SU-DHL-6 (cell line): ENCODE measurements at regions not wholly inside any gene's neighbourhood (a gene's known extent, or its start where the extent isn't known, plus 50 kb on each side); places are given as distances from the start of the nearest gene placed in this dataset.

Experiments used
- H2AFZ ChIP-seq: fragments of 200-600 bp; sonication (generic); 2 replicates; pipeline ENCODE4 v1.6.1; 2014; ENCODE audit warnings: low read depth, mild to moderate bottlenecking, moderate library complexity, mixed read lengths, antibody characterized with exemption, low read length; ENCODE audit not compliant: severe bottlenecking
- H3F3A ChIP-seq: fragments of 200-600 bp; shearing (Covaris generic); 2 replicates; pipeline ENCODE4 v1.6.0; 2016; ENCODE audit warnings: antibody characterized with exemption, mild to moderate bottlenecking; ENCODE audit not compliant: insufficient read depth
- H3K27ac ChIP-seq: fragments of 200-600 bp; sonication (generic); 2 replicates; pipeline ENCODE4 v1.5.1; 2016; ENCODE audit warnings: low read depth, mild to moderate bottlenecking, low read length, moderate library complexity, mixed read lengths
- H3K27me3 ChIP-seq: fragments of 200-600 bp; sonication (generic), shearing (Covaris generic); 2 replicates; pipeline ENCODE4 v1.6.0; 2014; ENCODE audit warnings: mild to moderate bottlenecking, low read length
- H3K36me3 ChIP-seq: fragments of 200-600 bp; sonication (generic); 2 replicates; pipeline ENCODE4 v1.6.1; 2014; ENCODE audit warnings: mild to moderate bottlenecking, low read length, mixed read lengths
- H3K4me2 ChIP-seq: fragments of 300-600, 200-600 bp; shearing (Covaris generic), sonication (generic); 2 replicates; pipeline ENCODE4 v1.6.0; 2014; ENCODE audit warnings: low read length, low read depth, mild to moderate bottlenecking; ENCODE audit not compliant: poor library complexity, severe bottlenecking
- H3K4me3 ChIP-seq: fragments of 200-600 bp; sonication (generic); 2 replicates; pipeline ENCODE4 v1.5.1; 2014; ENCODE audit warnings: antibody characterized with exemption, low read length, mild to moderate bottlenecking, mixed read lengths; ENCODE audit not compliant: insufficient read depth, poor library complexity, severe bottlenecking
- H3K79me2 ChIP-seq: fragments of 200-600 bp; sonication (generic); 2 replicates; pipeline ENCODE4 v1.6.1; 2014; ENCODE audit warnings: mild to moderate bottlenecking, low read length, moderate library complexity; ENCODE audit not compliant: insufficient read depth
- H3K9ac ChIP-seq: fragments of 200-600 bp; sonication (generic); 2 replicates; pipeline ENCODE4 v1.7.0; 2014; ENCODE audit warnings: mild to moderate bottlenecking, low read length
- H3K9me2 ChIP-seq: fragments of 200-600 bp; sonication (generic); replicated peaks from 2 replicates; pipeline ENCODE4 v1.6.1; 2014; ENCODE audit warnings: low read length; ENCODE audit not compliant: insufficient read depth
- H3K9me3 ChIP-seq: fragments of 200-600 bp; sonication (generic); 2 replicates; pipeline ENCODE4 v1.6.1; 2014; ENCODE audit warnings: low read length, mixed read lengths; ENCODE audit not compliant: insufficient read depth
- H4K20me1 ChIP-seq: fragments of 200-600 bp; sonication (generic); 2 replicates; pipeline ENCODE4 v1.6.1; 2014; ENCODE audit warnings: low read depth, mild to moderate bottlenecking, antibody characterized with exemption, low read length, moderate library complexity, mixed read lengths
- EZH2phosphoT487 ChIP-seq: fragments of 200-600 bp; sonication (generic), shearing (Covaris generic); conservative IDR thresholded peaks from 2 replicates; pipeline ENCODE4 v1.6.1; 2018; ENCODE audit warnings: mild to moderate bottlenecking, antibody characterized with exemption, low read length, moderate library complexity, mixed read lengths
- TF ChIP-seq, protein P1 (sequence below): fragments of 200-600 bp; sonication (generic); IDR thresholded peaks from one replicate; pipeline ENCODE4 v1.5.1; 2017; ENCODE audit warnings: antibody characterized with exemption, mild to moderate bottlenecking, low read length, moderate library complexity; ENCODE audit not compliant: insufficient read depth, poor library complexity, severe bottlenecking

DNA sequence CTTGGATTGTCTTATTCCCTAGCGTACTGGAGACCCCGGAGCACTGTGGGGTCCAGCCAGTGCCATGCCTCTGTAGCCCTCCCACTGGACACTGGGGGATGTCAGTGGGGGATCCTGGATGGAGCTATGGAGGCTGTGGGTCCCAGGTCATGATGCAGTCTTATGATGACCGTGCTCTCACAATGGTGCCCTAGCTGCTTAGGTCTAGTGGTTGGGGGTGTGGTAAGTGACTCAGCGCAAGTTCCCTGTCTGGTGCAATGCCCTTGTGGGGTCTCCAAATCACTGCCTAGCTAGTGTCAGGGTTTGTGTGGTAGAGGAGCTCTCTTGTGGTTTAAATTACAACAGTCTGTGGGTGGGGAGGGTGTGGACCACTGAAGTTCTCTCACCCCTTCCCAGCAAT, 135.4 kb downstream of the CDC5L start:
- H3K9me3 ChIP-seq: no peaks in the 10 kb centered on the region
- no peak overlapping the region for H3K9ac ChIP-seq
- TF ChIP-seq, protein P1, sequence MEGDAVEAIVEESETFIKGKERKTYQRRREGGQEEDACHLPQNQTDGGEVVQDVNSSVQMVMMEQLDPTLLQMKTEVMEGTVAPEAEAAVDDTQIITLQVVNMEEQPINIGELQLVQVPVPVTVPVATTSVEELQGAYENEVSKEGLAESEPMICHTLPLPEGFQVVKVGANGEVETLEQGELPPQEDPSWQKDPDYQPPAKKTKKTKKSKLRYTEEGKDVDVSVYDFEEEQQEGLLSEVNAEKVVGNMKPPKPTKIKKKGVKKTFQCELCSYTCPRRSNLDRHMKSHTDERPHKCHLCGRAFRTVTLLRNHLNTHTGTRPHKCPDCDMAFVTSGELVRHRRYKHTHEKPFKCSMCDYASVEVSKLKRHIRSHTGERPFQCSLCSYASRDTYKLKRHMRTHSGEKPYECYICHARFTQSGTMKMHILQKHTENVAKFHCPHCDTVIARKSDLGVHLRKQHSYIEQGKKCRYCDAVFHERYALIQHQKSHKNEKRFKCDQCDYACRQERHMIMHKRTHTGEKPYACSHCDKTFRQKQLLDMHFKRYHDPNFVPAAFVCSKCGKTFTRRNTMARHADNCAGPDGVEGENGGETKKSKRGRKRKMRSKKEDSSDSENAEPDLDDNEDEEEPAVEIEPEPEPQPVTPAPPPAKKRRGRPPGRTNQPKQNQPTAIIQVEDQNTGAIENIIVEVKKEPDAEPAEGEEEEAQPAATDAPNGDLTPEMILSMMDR: no peak
- no peak for TF ChIP-seq EZH2phosphoT487
- H3K36me3 ChIP-seq: no peaks in the 10 kb centered on the region
- H4K20me1 ChIP-seq: no peaks in the 10 kb centered on the region
- H2AFZ ChIP-seq: no peak overlapping the region
- H3K27me3 ChIP-seq: no peaks in the 10 kb centered on the region; the same call in 1 of the 2 replicates
- H3F3A ChIP-seq: no peaks in the 10 kb centered on the region
- H3K27ac ChIP-seq: no peak overlapping the region
- no peak overlapping the region for H3K4me2 ChIP-seq
- H3K4me3 ChIP-seq: no peak overlapping the region
- H3K9me2 ChIP-seq: no peaks in the 10 kb centered on the region
- H3K79me2 ChIP-seq: no peaks in the 10 kb centered on the region

DNA sequence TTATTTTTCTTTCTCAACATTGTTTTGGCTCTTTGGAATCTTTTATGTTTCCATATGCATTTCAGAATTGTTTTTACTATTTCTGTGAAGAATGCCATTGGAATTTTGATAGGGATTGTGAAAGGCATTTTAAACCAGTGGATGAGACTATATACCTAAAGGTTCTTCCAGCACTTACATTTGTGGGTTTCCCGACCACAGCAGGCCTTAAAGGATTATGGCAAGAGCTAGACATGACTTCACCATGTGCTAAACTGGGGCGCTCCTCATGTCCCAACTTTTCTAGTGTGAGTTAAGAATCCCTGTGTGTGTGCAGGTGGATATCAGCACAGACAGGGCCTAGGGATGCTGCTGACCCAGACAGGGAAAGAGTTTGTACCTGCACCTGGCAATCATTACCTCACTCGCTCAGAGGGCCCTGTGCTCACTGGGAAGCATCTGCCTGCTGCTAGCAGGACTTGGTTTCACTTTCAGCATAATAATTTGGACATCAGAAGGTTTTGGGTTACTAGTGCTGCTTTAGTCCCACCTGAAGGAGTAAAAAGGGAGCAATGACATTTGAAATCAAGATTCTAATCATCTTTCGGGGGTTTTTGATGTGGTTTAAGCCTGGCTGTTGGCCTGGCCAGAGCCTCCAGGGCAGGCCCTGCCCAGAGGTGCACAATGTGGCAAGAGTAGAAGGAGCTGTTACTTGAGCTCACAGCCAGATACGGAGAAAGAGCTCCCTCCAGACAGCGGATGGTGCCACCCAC, 137.1 kb downstream of the CDC5L start:
- Histone ChIP-seq H3K4me2 (no peak overlapping the region), H3K9me3 (no peaks in the 10 kb centered on the region), H4K20me1 (no peaks in the 10 kb centered on the region), H3K36me3 (no peaks in the 10 kb centered on the region), H3K9me2 (no peaks in the 10 kb centered on the region), H3K4me3 (no peak overlapping the region), H3F3A (no peaks in the 10 kb centered on the region), H3K27ac (no peak overlapping the region), H3K9ac (no peak overlapping the region), H3K27me3 (no peaks in the 10 kb centered on the region), H2AFZ (no peak overlapping the region), H3K79me2 (no peaks in the 10 kb centered on the region)
- TF ChIP-seq EZH2phosphoT487: no peak
- TF ChIP-seq, protein P1: no peak

DNA sequence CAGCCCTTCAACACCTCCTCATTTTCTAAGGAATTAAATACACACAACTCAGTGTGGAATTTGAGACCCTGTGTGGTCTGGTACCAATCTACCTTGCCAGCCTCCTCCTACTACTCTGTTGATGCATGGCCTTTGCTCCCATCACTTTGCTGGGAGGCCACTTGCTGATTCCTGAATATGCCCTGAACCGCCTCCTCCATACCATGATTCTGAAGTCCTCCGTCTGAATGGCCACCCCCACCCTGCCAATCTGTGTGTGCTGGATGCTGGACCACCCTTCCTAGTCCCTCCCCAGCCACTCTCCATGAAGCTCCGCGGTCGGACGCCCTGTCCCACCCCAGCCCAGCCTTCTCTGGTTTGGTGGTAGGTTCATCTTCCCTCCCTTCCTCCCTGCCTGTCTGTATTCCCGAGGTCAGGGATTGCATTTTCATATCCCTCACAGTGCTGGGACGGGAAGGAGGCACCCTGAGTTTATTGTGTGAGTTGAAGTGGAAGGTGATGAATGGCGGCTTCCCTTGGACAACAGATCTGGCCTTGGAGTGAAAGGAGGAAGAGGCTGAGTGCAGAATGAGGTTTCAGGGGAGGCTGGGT, 138.3 kb downstream of the CDC5L start:
- Histone ChIP-seq H3K36me3 (no peaks in the 10 kb centered on the region), H3F3A (no peaks in the 10 kb centered on the region), H3K9me2 (no peaks in the 10 kb centered on the region), H3K9ac (no peak overlapping the region), H2AFZ (no peak overlapping the region), H3K79me2 (no peaks in the 10 kb centered on the region), H3K9me3 (no peaks in the 10 kb centered on the region), H3K27me3 (no peaks in the 10 kb centered on the region), H3K27ac (no peak overlapping the region), H3K4me2 (no peak overlapping the region), H3K4me3 (no peak overlapping the region), H4K20me1 (no peaks in the 10 kb centered on the region)
- TF ChIP-seq, protein P1: no peak
- TF ChIP-seq EZH2phosphoT487: no peak
